Frontal cortex (tissue), 3 donors: ENCODE measurements at regions not wholly inside any gene's neighbourhood (a gene's known extent, or its start where the extent isn't known, plus 50 kb on each side); places are given as distances from the start of the nearest gene placed in this dataset.

ENCODE experiments used
- DNase-seq, 2 donors: peaks; one replicate each; pipeline ENCODE4 v3.0.0; 2012; ENCODE audit warnings: low spot score in 2 of 2
- FAIRE-seq: peaks from 2 replicates; lab custom pipeline; 2012; peaks lifted over from hg19 to GRCh38; lab: Jason Lieb, UNC
- donor health status: control.
- donor health status: control.
- donor health status: control.

DNA sequence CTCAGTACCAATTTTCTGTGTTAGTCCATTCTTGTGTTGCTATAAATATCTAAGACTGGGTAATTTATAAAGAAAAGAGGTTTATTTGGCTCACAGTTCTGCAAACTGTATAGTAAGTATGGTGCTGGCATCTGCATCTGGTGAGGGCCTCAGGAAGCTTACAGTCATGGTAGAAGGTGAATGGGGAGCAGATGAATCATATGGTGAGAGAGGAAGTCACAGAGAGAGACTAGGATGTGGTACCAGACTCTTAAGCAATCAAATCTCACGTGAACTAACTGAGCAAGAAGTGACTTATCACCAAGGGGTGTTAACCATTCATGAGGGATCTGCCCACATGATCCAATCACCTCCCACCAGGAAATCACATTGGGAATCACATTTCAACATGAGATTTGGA, 60.8 kb upstream of the ZBED5 start:
- no peak for FAIRE-seq

GRCh38 chr11:10918275-10918674, 60.4 kb upstream of the ZBED5 start:
- FAIRE-seq: no peak
- DNase-seq: no peak

More for the DNA sequence above, 60.8 kb upstream of the ZBED5 start:
- DNase-seq: no peak

- FAIRE-seq: no peak
- no peak for DNase-seq
These were observed 59.9 kb upstream of the ZBED5 start for GRCh38 chr11:10917802-10918201.

DNA sequence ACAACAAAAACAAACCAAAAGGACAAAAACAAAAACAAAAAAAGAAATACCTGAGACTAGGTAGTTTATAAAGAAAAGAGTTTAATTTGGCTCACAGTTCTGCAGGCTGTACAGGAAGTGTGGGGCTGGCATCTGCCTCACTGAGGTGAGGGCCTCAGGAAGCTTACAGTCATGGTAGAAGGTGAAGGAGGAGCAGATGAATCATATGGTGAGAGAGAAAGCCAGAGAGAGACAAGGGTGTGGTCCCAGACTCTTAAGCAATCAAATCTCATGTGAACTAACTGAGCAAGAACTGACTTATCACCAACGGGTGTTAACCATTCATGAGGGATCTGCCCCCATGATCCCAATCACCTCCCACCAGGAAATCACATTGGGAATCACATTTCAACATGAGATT, 58.8 kb upstream of the ZBED5 start:
- DNase-seq: no peak
- FAIRE-seq: no peak

DNA sequence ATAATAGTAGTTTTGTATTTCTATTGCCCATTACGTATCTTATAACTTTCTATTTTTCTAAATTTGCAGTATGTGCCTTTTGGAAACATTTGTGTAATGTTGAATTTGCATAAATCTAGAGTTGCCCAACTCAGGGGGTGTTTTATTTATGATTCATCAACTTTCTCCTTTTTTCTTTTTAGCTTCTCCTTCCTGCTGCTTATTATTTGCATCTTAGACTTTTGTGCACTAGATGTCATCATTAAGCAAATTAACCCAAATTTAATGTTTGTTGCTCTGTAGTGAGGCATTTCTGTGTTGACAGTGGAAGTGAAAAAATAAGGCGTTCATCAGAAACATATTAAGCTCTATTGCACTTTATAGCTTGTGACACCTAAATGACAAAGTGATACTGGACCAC, 56.2 kb upstream of the ZBED5 start:
- FAIRE-seq: no peak

DNA sequence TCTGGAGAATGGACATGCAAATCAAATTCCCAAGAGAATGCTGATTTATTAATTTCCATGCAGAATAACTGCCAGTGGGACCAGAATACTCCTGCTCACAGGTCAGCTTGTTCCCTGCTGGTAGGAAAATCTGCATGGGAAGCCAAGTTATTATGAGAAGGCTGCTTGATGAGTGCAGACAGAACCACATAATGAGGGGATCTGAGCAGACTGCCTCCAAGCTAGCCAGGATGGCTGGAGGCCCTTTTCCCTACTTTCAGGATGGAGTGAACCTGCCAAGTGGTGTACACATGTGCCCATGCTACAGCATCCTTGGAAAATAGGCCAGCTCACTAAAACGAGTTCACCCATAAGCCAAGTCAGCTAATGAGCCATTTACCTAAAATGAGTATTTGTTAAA, 55.2 kb upstream of the ZBED5 start:
- DNase-seq: no peak
- FAIRE-seq: no peak

More for the DNA sequence above, 56.2 kb upstream of the ZBED5 start:
- DNase-seq: no peak

- FAIRE-seq (no peak), DNase-seq (no peak)
These were observed 54.1 kb upstream of the ZBED5 start for GRCh38 chr11:10911907-10912306.

DNA sequence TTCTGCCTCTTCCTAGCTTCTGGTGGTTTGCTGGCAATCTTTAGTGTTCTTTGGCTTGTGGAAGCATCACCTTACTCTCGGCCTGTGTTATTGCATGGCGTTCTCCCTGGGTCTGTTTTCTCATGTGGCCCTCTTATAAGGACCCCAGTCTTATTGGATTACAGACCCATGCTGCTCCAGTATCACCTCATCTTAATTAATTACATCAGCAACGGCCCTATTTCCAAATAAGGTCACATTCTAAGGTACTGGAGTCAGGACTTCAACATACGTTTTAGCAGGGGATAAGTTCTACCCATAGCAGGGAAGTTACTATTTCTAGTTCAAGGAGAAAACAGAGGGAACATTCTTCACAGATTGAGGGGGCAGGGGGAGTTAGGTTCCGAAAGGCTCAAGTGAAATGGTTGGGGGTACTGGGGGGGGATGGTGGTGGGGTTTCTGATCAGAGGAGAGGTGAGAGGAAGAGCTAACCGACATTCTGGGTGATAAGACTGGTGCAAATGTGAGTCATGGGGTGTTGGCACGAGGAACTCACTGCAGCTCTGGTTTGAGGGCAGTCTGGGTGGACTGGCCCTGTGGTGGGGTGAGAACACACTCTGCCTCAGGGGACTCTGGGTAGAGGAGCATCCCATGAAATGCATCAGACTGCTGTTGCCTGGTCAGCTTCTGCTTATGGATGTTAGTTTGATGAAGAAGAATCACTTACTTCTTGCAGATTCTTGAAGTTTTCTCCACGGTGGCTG, 51.5 kb upstream of the ZBED5 start:
- DNase-seq (no peak), FAIRE-seq (no peak)

DNA sequence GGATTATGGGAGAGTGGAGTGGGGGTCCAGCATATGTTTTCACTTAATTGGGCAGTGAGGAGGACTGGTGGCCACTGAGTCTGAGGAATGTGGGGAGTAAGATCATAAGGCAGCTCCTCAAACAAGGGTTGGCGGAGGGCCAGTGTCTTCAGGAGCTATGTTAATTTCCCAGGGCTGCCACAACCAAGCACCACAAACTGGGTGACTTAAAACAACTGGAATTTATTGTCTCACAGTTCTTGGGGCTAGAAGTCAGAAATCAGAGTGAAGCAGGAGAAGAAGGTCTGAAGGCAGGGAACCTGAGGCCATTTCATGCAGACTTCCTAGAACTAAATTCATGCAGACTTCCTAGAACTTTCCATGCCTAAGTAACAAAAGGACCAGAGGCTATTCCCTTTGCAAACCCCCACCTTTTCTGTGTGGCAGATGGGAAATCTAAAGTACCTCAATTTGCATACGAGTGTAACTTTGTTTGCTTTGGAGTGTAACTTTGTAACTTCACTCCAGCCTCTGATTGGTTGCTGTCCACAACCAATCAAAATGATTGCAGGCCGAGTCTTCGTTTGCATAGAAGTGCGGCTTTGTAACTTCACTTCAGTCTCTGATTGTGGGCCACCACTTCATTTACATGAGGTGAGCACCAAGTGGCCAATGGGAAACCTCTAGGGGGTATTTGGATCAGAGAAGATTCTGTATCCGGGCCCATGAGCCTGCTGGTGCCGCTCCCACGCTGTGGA, 50.5 kb upstream of the ZBED5 start:
- no peak for DNase-seq
- no peak for FAIRE-seq
